Activated CD4-positive, CD25-positive, alpha-beta regulatory T cell (primary cell): ENCODE measurements at regions not wholly inside any gene's neighbourhood (a gene's known extent, or its start where the extent isn't known, plus 50 kb on each side); places are given as distances from the start of the nearest gene placed in this dataset.
"Not testable (repeated sequence)": the region's sequence is repeated elsewhere in the genome, so short reads cannot be mapped to it uniquely, and the experiment has no call there.

Source experiments
- DNase-seq, 4 experiments: peaks; one replicate each; lab custom pipeline; 2025; lab: John Stamatoyannopoulos, UW

- DNase-seq, result no peak
Observed at GRCh38 chr13:74726206-74726605, 592.0 kb upstream of the KLF12 start.

- DNase-seq, result not testable (repeated sequence)
Observed at GRCh38 chr13:74718232-74718842, 584.1 kb upstream of the KLF12 start.

- no peak for DNase-seq
Observed at GRCh38 chr13:74715718-74716117, 581.5 kb upstream of the KLF12 start.

GRCh38 chr13:74710006-74710405, 575.8 kb upstream of the KLF12 start:
- DNase-seq, result no peak

- no peak for DNase-seq
Observed at GRCh38 chr13:74709226-74709625, 575.0 kb upstream of the KLF12 start.

- DNase-seq, result no peak
Observed at GRCh38 chr13:74708629-74709028, 574.4 kb upstream of the KLF12 start.

- DNase-seq, result no peak
Observed at GRCh38 chr13:74707291-74707690, 573.1 kb upstream of the KLF12 start.

- DNase-seq, result no peak
Observed at GRCh38 chr13:74706801-74707200, 572.6 kb upstream of the KLF12 start.

- DNase-seq, result no peak
Observed at GRCh38 chr13:74705438-74705837, 571.2 kb upstream of the KLF12 start.

GRCh38 chr13:74703855-74704387, 569.7 kb upstream of the KLF12 start:
- DNase-seq, result no peak

- no peak for DNase-seq
Observed at GRCh38 chr13:74696148-74696922, 562.1 kb upstream of the KLF12 start.

- DNase-seq, result no peak
Observed at GRCh38 chr13:74695021-74695800, 561.0 kb upstream of the KLF12 start.

- no peak for DNase-seq
Observed at GRCh38 chr13:74687442-74688182, 553.4 kb upstream of the KLF12 start.

- no peak for DNase-seq
Observed at GRCh38 chr13:74683411-74683810, 549.2 kb upstream of the KLF12 start.

- no peak for DNase-seq
Observed at GRCh38 chr13:74682746-74683145, 548.5 kb upstream of the KLF12 start.

- DNase-seq, result no peak
Observed at GRCh38 chr13:74681891-74682290, 547.7 kb upstream of the KLF12 start.

GRCh38 chr13:74678308-74678965, 544.2 kb upstream of the KLF12 start:
- DNase-seq, result no peak

- no peak for DNase-seq
Observed at GRCh38 chr13:74675972-74676371, 541.8 kb upstream of the KLF12 start.

- DNase-seq, result no peak
Observed at GRCh38 chr13:74675182-74675581, 541.0 kb upstream of the KLF12 start.

GRCh38 chr13:74674720-74675119, 540.5 kb upstream of the KLF12 start:
- DNase-seq, result no peak

- no peak for DNase-seq
Observed at GRCh38 chr13:74669149-74669548, 534.9 kb upstream of the KLF12 start.
